GM13976 (cell line): ENCODE measurements at regions not wholly inside any gene's neighbourhood (a gene's known extent, or its start where the extent isn't known, plus 50 kb on each side); places are given as distances from the start of the nearest gene placed in this dataset.

Source experiments
- DNase-seq: peaks from one replicate; pipeline ENCODE4 v3.0.0; 2012; ENCODE audit warnings: low spot score
- CTCF ChIP-seq: IDR thresholded peaks from 2 replicates; pipeline ENCODE4 v1.5.1; 2012; ENCODE audit warnings: borderline replicate concordance, mild to moderate bottlenecking; ENCODE audit not compliant: insufficient read depth; ENCODE audit errors: extremely low read depth, missing control alignments, control extremely low read depth
- in situ Hi-C: fragments of 300-500 bp; cut with MboI; formaldehyde crosslinking; loops from one replicate; pipeline ENCODE4 v1.12.0; 2022; ENCODE audit warnings: low sequenced_read_pairs, mixed read lengths, inconsistent platforms; ENCODE audit not compliant: unreplicated experiment

DNA sequence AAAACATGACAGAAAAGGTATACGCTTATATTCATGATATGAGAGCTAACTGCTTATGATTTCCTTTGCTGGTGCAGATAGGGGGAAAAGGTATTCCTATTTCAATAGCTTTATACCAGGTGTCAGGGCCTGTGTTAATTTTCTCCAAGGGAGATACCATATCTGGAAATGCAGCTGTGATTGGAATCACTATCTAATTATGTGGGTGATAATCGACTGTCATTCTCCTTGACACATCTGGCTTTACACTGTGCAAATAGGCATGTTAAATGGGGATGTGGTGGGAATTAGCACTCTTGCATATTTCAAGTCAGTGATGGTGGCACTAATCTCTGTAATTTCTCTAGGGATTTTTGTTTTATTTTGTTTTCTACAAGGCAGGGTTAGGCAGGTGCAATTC, 611.1 kb downstream of the CDH9 start:
- in situ Hi-C loops = no loop called here
- no peak for DNase-seq
- TF ChIP-seq CTCF = no peak

GRCh38 chr5:26419987-26420386, 618.4 kb downstream of the CDH9 start:
- in situ Hi-C loops = no loop called here
- no peak for TF ChIP-seq CTCF
- no peak for DNase-seq

- in situ Hi-C loops = no loop called here
- TF ChIP-seq CTCF = no peak
- DNase-seq = no peak
Measured at GRCh38 chr5:26416911-26417310, 621.5 kb downstream of the CDH9 start.

DNA sequence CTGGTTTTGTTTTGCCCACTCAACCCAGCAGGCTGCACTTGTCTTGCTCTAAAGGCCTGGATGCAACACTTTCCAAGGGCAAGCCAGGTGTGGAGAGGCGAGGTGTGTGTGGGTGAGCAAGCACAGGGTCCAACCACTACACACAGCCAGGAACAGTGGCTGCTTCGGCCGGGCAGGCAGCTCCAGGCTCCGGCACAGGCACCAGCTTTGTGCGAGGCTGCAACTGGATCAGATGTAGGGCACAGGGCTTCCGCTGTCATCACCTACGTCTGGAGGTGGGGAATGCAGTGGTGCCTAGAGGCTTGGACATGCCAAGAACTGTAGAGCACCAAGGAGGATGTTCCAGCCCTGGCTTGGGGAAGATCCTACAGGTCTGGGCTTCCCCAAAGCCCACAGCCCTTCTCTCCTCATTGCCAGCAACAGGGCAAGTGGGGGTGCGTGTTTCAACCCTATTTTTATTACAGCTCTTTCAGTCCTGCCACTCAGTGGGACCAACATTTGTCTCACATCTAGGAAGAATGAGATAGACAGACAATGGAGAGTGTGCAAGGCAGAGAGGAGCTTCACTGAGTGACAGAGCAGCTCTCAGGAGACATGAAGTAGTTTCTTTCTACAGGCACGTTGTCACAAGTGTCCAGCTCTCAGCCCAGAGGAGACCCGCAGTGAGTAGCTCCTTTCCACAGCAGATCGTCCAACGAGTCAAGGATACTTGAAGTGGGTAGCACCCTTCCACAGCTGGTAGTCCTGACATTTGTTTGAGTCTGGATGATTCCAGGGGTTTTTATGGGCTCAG, 622.2 kb downstream of the CDH9 start:
- in situ Hi-C loops = no loop called here
- no peak for TF ChIP-seq CTCF
- no peak for DNase-seq

DNA sequence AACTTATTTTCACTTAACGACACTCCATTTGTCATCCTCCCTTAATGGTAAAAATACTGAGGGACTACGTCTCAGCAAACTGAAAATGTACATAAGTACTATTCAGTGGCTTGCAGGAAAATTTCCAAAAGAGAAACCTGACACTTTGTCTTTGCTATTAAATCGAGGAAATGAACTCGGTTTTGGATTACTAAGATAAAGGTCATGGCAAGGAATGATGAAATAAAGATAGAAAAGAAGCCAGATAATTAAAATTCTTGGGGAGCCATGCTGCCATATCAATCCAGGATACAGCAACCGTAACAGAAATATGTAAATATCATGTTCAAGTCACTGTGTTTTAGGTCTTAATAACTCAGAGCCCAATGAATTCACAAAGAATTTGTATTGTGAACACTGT, 647.8 kb downstream of the CDH9 start:
- no peak for DNase-seq
- no peak for TF ChIP-seq CTCF
- in situ Hi-C loops = no loop called here

- no peak for TF ChIP-seq CTCF
- DNase-seq = no peak
- in situ Hi-C loops = no loop called here
Measured at GRCh38 chr5:26388976-26389375, 649.4 kb downstream of the CDH9 start.
